ENCODE measurements at regions not wholly inside any gene's neighbourhood (a gene's known extent, or its start where the extent isn't known, plus 50 kb on each side); places are given as distances from the start of the nearest gene placed in this dataset.
A peak's percentile ranks its signal among the peaks of the same experiment; 100 is the strongest.

DNA sequence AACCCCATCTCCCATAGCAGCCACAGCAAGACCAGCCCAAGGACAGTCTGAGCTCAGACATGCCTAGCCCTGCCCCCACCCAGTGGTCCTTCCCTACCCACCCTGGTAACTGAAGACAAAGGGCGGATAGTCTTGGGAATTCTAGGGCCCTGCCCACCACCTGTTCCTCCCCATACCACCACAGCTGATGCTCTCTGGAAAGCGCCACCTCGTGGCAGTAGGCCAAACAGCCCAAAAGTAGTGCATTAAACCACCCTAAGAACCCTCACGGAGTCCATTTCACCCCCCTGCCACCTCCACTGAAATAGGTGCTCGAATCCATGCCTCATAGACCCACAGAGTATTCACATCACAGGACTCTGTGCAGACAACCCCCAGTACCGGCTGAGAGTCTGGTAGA lies 1021.4 kb downstream of the CDH8 start:
- TF ChIP-seq, protein P1, sequence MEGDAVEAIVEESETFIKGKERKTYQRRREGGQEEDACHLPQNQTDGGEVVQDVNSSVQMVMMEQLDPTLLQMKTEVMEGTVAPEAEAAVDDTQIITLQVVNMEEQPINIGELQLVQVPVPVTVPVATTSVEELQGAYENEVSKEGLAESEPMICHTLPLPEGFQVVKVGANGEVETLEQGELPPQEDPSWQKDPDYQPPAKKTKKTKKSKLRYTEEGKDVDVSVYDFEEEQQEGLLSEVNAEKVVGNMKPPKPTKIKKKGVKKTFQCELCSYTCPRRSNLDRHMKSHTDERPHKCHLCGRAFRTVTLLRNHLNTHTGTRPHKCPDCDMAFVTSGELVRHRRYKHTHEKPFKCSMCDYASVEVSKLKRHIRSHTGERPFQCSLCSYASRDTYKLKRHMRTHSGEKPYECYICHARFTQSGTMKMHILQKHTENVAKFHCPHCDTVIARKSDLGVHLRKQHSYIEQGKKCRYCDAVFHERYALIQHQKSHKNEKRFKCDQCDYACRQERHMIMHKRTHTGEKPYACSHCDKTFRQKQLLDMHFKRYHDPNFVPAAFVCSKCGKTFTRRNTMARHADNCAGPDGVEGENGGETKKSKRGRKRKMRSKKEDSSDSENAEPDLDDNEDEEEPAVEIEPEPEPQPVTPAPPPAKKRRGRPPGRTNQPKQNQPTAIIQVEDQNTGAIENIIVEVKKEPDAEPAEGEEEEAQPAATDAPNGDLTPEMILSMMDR (IDR thresholded peaks at IDR 0.05; ENCODE audit: low read length): 0 out of 2 replicates have a peak, but pooled peaks have one; percentile 4
- TF ChIP-seq EZH2 (optimal IDR thresholded peaks at IDR 0.05; ENCODE audit: low read depth, low read length): no peak
